HepG2 (cell line): ENCODE measurements at regions not wholly inside any gene's neighbourhood (a gene's known extent, or its start where the extent isn't known, plus 50 kb on each side); places are given as distances from the start of the nearest gene placed in this dataset.

Source experiments
- ATAC-seq: fragments of 200-7000 bp; cut with Tn5 transposase; 3 replicates; pipeline ENCODE4 v1.9.1; 2020; ENCODE audit warnings: mild to moderate bottlenecking, moderate library complexity
- BruUV-seq: library from RNA; stranded (reverse); fragments of 400-500 nt; replicated peaks from 2 replicates; lab custom pipeline; 2021; lab: Mats Ljungman, UMichigan
- CTCF ChIA-PET: fragments of 300-600 bp; formaldehyde crosslinking; extraction: SDS; loops from one replicate; lab custom pipeline; 2021; ENCODE audit warnings: low total read pairs, inconsistent platforms, low intra/inter-chr PET ratio; lab: Yijun Ruan, JAX
- POLR2A ChIA-PET: fragments of 350-600 bp; sonication (Branson Sonifier 250); formaldehyde crosslinking; loops from one replicate; lab custom pipeline; 2020; ENCODE audit warnings: antibody characterized with exemption, inconsistent platforms; lab: Yijun Ruan, JAX
- DNase-seq: peaks from one replicate; pipeline ENCODE4 v3.0.0-alpha.2; 2015; ENCODE audit warnings: low spot score
- FAIRE-seq: peaks from 3 replicates; lab custom pipeline; 2011; peaks lifted over from hg19 to GRCh38; lab: Jason Lieb, UNC
- H2AFZ ChIP-seq: one replicate; pipeline ENCODE4 v1.6.1; 2011; ENCODE audit warnings: low read length, inconsistent platforms
- H3K27ac ChIP-seq: fragments of 300-600 bp; 3 replicates; pipeline ENCODE4 v1.8.0; 2011; ENCODE audit warnings: mixed run types, mild to moderate bottlenecking, mixed read lengths, low read length, inconsistent platforms; ENCODE audit not compliant: insufficient read depth; ENCODE audit errors: extremely low read length
- H3K27me3 ChIP-seq, 2 experiments: fragments of 200-600 bp in 1 of 2; 2 replicates in 1 of 2; 3 replicates in 1 of 2; pipeline versions ENCODE4 v1.6.0 to v1.8.0; 2011; ENCODE audit warnings: low read length in 2 of 2, mild to moderate bottlenecking in 2 of 2, moderate library complexity in 2 of 2, inconsistent platforms in 1 of 2; ENCODE audit not compliant: insufficient read depth in 2 of 2, control insufficient read depth in 1 of 2
- H3K36me3 ChIP-seq, 2 experiments: fragments of 200-600 bp in 1 of 2; replicated peaks in 1 of 2; 2 replicates in 1 of 2; 3 replicates in 1 of 2; pipeline versions ENCODE4 v1.5.1 to v1.8.0; 2011; ENCODE audit warnings: low read length in 2 of 2, inconsistent platforms in 1 of 2; ENCODE audit not compliant: insufficient read depth in 2 of 2, control insufficient read depth in 1 of 2
- H3K4me1 ChIP-seq: 2 replicates; pipeline ENCODE4 v1.5.1; 2012; ENCODE audit warnings: low read length, inconsistent platforms; ENCODE audit not compliant: insufficient read depth
- H3K4me2 ChIP-seq: 2 replicates; pipeline ENCODE4 v1.6.0; 2011; ENCODE audit warnings: low read depth, low read length, inconsistent platforms
- H3K4me3 ChIP-seq, 3 experiments: fragments of 200-600 bp in 1 of 3; sonication (generic), shearing (Covaris generic) in 1 of 3; replicated peaks in 1 of 3; 2 replicates each; pipeline ENCODE4 v1.5.1; 2011 to 2016; ENCODE audit warnings: low read length in 3 of 3, inconsistent platforms in 2 of 3, low read depth in 2 of 3, mild to moderate bottlenecking in 2 of 3, control low read depth in 1 of 3, mixed read lengths in 1 of 3; ENCODE audit not compliant: insufficient read depth in 1 of 3
- H3K79me2 ChIP-seq: one replicate; pipeline ENCODE4 v1.6.1; 2011; ENCODE audit warnings: low read length, inconsistent platforms; ENCODE audit not compliant: insufficient read depth
- H3K9ac ChIP-seq: 2 replicates; pipeline ENCODE4 v1.6.0; 2011; ENCODE audit warnings: mild to moderate bottlenecking, low read depth, low read length, inconsistent platforms; ENCODE audit not compliant: insufficient read depth
- H3K9me3 ChIP-seq: 2 replicates; pipeline ENCODE4 v1.5.1; 2012; ENCODE audit warnings: mild to moderate bottlenecking, low read length
- H4K20me1 ChIP-seq: 2 replicates; pipeline ENCODE4 v1.6.0; 2011; ENCODE audit warnings: inconsistent platforms, mild to moderate bottlenecking, low read length, moderate library complexity; ENCODE audit not compliant: insufficient read depth
- CTCF ChIP-seq: sonication (generic); formaldehyde crosslinking; IDR thresholded peaks from 2 replicates; pipeline ENCODE4 v1.5.0; 2020; ENCODE audit warnings: mild to moderate bottlenecking, missing genetic modification reagents, moderate library complexity
- IRF2 ChIP-seq: IDR thresholded peaks from 2 replicates; pipeline ENCODE4 v1.6.1; 2018; ENCODE audit warnings: missing genetic modification reagents, missing compliant biosample characterization
- MTA1 ChIP-seq: sonication (generic); formaldehyde crosslinking; IDR thresholded peaks from 2 replicates; pipeline ENCODE4 v1.4.0; 2020; ENCODE audit warnings: missing genetic modification reagents, mild to moderate bottlenecking, borderline replicate concordance
- MTA3 ChIP-seq: sonication (generic); formaldehyde crosslinking; IDR thresholded peaks from 2 replicates; pipeline ENCODE4 v1.4.0; 2020; ENCODE audit warnings: missing genetic modification reagents
- STAG1 ChIP-seq: sonication (generic); formaldehyde crosslinking; IDR thresholded peaks from 2 replicates; pipeline ENCODE4 v1.4.0; 2020; ENCODE audit warnings: missing genetic modification reagents
- ZFP62 ChIP-seq: sonication (generic); formaldehyde crosslinking; IDR thresholded peaks from 2 replicates; pipeline ENCODE4 v1.4.0; 2020; ENCODE audit warnings: missing genetic modification reagents
- WGBS: methylation state at CpG from one replicate; pipeline ENCODE4 v1.1.6; 2017; ENCODE audit warnings: low lambda C conversion rate; 5-methylcytosine and 5-hydroxymethylcytosine counted together
- in situ Hi-C: cut with HindIII; loops from 2 replicates; pipeline ENCODE4 v1.10.0; 2017; ENCODE audit warnings: low pct_unique_long_range_greater_than_20kb; ENCODE audit not compliant: extremely low pct_ligation_motif_present
- intact Hi-C: fragments of 100-400 bp; cut with micrococcal nuclease; formaldehyde crosslinking; loops from one replicate; pipeline ENCODE4 v1.10.0; 2022; ENCODE audit not compliant: unreplicated experiment

GRCh38 chr10:130336617-130337304, 200.6 kb downstream of the GLRX3 start:
- 2% methylated on average over 7 of the region's 8 CpGs for WGBS
- no peaks in the 10 kb centered on the region for H3K4me1 ChIP-seq
- ChIA-PET CTCF (no interaction called here), POLR2A (no interaction called here)
- H3K27me3 ChIP-seq, result peaks cover 0 to 17% of the 10 kb centered on the region in 2 experiments; a peak in 1 of 5 replicates
- no peaks in the 10 kb centered on the region for H4K20me1 ChIP-seq
- DNase-seq, result no peak
- no peak overlapping the region for H2AFZ ChIP-seq
- intact Hi-C loops (no loop called here), in situ Hi-C loops (no loop called here)
- no peaks in the 10 kb centered on the region for H3K9me3 ChIP-seq
- no TSS peak for BruUV-seq
- no peak for FAIRE-seq
- H3K36me3 ChIP-seq, result no peaks in the 10 kb centered on the region
- H3K4me2 ChIP-seq, result no peak overlapping the region
- H3K27ac ChIP-seq, result no peak overlapping the region
- TF ChIP-seq STAG1 (CRISPR knock-in tag), result peak; percentile 11; the same call in 1 of the 2 replicates
- peak; percentile 31; the same call in 1 of the 2 replicates for TF ChIP-seq CTCF
- no peak for TF ChIP-seq IRF2 (CRISPR knock-in tag)
- TF ChIP-seq ZFP62 (CRISPR knock-in tag), result no peak
- ATAC-seq, result no peak
- H3K9ac ChIP-seq, result no peak overlapping the region
- no peak overlapping the region for H3K4me3 ChIP-seq
- no peaks in the 10 kb centered on the region for H3K79me2 ChIP-seq

- 13% methylated on average over 6 of the region's 13 CpGs for WGBS
- FAIRE-seq, result no peak
- no peak overlapping the region for H3K4me2 ChIP-seq
These were observed 201.1 kb downstream of the GLRX3 start for GRCh38 chr10:130337305-130337640.

More at GRCh38 chr10:130337305-130337640, 201.1 kb downstream of the GLRX3 start:
- intact Hi-C loops, result no loop called here
- Histone ChIP-seq H3K4me1 (no peaks in the 10 kb centered on the region), H2AFZ (no peak overlapping the region), H3K9ac (no peak overlapping the region), H3K27ac (no peak overlapping the region), H3K36me3 (no peaks in the 10 kb centered on the region), H4K20me1 (no peaks in the 10 kb centered on the region), H3K9me3 (no peaks in the 10 kb centered on the region), H3K79me2 (no peaks in the 10 kb centered on the region), H3K4me3 (no peak overlapping the region), H3K27me3 (peaks cover 0 to 17% of the 10 kb centered on the region in 2 experiments; a peak in 1 of 5 replicates)
- in situ Hi-C loops, result no loop called here
- no TSS peak for BruUV-seq
- CTCF ChIA-PET, result no interaction called here
- POLR2A ChIA-PET, result no interaction called here
- DNase-seq, result no peak
- TF ChIP-seq MTA1 (CRISPR knock-in tag) (no peak), MTA3 (CRISPR knock-in tag) (no peak)
- no peak for ATAC-seq
